ENCODE measurements at regions not wholly inside any gene's neighbourhood (a gene's known extent, or its start where the extent isn't known, plus 50 kb on each side); places are given as distances from the start of the nearest gene placed in this dataset.
A peak's percentile ranks its signal among the peaks of the same experiment; 100 is the strongest.
"Not testable (repeated sequence)": the region's sequence is repeated elsewhere in the genome, so short reads cannot be mapped to it uniquely, and the experiment has no call there.

DNA sequence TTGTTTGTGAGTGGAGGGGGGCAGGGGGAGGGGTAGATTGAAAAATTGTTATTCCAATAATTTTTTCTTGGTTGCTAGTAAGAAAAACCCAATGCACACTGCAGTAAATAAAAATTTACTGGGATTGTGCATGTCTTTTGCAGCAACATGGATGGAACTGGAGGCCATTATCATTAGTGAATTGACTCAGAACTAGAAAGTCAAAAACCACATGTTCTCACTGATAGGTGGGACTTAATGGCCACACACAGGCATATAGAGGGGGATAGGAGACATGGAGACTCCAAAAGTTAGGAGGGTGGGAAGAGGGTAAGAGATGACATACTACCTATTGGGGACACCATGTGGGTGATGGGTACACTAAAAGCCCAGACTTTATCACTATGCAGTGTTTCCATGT, 67.2 kb downstream of the BUB3 start:
- no peak for DNase-seq (ENCODE audit: low read depth, low spot score)

DNA sequence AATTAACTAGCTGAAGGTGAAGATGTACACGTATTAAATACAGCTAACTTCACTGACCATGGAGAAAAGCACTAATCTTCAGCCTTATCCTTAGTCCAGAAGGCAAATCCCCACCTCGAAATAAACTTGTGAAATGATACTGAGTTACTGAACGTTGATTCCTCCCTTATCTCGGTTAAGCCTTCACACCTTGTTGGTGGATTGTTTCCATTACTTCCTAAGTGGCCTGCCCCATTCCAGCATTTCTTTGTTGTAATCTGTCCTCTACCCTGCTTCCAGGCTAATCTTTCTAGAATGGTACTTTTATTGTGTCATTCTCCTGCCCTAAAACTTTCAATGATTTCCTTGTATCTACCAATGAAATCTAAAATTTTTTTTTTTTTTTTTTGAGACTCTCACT, 68.6 kb downstream of the BUB3 start:
- DNase-seq (ENCODE audit: low read depth, low spot score) = no peak

DNA sequence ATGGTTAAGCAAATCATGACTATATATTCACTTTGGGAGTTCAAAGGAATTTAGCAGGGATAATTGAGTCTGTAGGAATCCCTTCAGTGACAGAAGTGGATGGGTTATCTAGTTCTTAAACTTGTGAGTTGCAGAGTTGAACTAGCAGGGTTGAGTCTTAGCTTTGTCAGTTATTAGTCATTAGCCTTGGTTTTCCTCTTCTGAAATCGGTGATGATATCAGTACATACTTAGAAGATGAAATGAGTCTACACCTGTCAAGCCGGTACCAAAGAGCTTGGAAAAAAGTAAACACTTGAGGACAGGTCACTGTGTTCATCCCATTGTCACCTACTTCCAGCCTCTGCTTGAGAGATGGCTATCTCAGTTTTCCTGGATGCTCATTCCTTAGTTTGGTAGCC, 73.5 kb downstream of the BUB3 start:
- no peak for DNase-seq (ENCODE audit: low read depth, low spot score)

DNA sequence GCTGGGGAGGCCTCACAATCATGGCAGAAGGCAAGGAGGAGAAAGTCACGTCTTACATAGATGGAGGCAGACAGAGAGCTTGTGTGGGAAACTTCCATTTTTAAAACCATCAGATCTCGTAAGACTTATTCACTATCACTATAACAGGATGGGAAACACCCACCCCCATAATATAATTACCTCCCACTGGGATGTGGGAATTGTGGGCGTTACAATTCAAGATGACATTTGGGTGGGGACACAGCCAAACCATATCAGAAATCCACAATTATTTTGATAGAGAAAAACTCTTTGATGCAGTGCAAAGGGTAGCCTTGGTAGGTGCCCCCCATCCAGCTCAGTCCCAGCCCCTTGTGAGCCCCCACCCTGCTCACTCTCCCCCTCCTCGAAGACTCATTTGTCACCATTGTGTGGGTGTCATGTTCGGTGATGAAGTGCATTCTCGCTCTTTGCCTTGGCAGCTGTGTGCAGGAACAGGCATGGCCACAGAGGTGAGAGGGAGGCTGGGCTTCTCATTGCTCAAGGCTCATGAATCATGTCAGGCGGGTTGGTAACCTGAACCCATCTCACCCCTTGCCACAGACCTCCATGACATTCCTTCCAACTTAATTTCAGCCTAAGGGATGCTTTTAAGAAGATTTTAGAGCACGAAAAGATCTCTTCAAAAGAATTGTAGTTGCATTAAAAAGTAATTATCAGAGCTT, 75.9 kb downstream of the BUB3 start:
- peak; percentile 24 for DNase-seq (ENCODE audit: low read depth, low spot score)

DNA sequence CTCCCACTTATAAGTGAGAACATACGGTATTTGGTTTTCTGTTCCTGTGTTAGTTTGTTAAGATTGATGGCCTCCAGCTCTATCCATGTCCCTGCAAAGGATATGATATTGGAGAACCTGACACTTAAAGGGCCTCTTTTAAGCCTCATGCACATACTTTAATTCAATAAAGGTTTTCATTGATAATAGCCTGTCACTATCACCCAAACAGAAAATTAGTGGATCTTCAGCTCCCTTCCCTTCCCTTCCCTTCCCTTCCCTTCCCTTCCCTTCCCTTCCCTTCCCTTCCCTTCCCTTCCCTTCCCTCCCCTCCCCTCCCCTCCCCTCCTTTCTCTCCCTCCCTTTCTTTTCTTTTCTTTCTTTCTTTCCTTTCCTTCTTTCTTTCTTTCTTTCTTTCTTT, 78.7 kb downstream of the BUB3 start:
- DNase-seq (ENCODE audit: low read depth, low spot score) = not testable (repeated sequence)

DNA sequence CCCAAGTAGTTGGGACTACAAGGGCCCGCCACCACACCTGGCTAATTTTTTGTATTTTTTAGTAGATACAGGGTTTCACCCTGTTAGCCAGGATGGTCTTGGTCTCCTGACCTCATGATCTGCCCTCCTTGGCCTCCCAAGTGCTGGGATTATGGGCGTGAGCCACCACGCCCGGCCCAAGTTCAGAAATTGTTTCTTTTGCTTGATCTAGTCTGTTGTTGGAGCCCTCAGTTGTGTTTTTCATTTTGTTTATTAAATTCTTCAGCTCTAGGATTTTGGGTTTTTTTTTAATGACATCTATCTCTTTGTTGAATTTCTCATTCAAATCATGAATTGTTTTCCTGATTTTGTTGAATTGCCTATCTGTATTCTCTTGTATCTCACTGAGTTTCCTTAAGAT, 80.8 kb downstream of the BUB3 start:
- not testable (repeated sequence) for DNase-seq (ENCODE audit: low read depth, low spot score)

DNA sequence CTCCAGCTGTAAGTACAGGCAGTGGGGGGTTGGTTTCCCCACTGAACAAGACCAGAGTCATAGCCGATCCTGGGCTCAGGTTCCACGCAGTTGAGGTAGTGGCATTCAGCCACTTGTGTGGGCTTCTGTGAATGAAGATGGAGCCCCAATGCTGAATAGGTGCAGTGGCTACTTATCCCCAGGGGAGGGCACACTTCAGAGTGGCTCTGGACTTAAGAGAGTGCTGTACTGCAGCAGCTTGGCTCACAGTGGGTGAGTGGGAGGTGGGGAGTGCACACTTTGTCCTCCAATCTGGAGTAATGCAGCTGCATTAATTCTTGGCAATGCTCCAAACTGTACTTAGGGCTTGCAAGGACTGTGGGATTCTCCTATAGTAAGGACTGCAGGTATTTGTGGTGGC, 81.9 kb downstream of the BUB3 start:
- no peak for DNase-seq (ENCODE audit: low read depth, low spot score)

DNA sequence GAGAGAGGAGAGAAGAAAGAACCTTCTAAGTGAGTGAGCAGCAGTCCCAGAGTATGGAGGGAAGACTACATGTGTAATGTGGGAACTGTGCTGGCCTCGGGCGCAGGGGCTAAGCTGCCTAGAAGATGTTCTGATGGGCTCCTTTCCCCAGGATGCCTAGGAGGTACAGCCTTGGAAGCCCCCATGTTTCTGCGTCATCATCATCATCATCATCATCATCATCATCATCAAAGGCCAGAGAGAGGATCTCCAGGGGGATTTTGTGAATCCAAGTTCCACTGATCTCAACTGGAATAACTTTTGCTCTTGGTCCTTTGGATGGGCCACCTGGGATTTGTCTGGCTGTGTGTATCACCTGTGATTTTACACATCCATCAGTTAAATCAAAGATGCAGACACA, 86.0 kb downstream of the BUB3 start:
- no peak for DNase-seq (ENCODE audit: low read depth, low spot score)

DNA sequence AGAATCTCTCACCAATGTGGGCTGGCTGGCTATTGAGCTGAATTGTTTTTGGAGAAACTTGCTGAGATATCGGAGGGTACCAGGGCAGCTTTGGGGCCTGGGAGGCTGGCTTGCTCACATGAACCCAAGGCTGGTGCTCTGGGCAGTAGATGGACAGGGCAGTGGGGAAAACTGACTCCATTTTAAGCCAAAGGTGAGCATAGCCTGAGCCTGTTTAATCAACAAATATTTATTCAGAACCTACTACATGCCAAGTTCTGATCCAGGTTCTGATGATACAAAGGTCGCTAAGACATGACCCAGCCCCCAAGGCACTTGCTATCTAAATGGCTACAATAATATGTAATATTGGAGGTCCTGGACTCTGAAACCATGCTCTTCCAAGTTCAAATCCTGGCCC, 86.6 kb downstream of the BUB3 start:
- DNase-seq (ENCODE audit: low read depth, low spot score) = no peak

DNA sequence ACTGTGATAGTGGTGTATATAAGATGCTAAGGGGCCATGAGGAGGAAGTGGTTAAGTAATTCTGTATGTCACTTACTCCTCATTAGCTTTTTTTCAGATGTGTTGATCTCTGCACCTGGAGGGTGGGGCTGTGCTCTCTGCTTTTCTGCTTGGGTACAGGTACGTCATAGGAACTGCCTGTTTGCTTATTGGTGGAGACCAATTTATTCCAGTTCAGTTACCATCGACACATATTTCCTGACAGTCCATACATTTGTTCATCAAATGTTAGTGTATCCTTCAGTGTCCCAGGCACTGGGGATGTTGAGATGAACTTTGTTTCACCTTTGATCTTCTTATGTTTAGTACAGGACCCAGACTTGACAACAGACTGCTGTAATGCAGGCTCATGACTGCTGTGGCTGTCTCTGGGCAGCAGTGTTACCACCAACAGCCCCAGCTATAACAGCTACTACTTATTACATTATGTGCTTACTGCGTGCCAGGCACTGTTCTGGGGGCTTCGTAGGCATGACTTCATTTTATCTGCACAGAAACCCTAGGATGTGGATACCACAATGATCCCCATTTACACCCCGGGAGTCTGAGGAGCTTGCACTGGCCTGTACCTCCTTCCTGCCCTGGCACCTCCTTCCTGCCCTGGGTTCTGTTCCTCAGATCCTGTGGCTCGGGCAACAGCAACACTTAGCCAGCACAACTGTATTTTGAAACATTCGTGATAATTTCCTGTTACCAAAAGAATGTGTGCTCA, 87.4 kb downstream of the BUB3 start:
- DNase-seq (ENCODE audit: low read depth, low spot score) = no peak

DNA sequence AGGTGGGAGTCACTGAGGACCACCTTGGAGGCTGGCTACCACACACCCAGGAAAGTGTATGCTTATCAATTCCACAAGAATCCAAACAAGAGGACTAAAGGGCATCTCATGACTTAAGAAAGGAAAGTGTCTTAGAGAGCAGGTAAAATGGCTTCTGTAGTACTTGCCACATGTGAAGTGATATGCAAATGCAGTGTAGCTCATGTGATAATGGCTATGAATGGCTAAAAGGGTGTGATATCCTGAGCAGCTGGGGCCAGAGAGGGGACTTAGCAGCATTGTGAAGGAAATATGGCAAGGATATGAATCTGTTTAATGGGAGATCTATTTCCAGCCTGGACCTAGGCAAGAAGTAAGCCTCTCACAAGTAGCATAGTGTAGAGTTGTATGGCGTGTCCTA, 90.5 kb downstream of the BUB3 start:
- no peak for DNase-seq (ENCODE audit: low read depth, low spot score)

DNA sequence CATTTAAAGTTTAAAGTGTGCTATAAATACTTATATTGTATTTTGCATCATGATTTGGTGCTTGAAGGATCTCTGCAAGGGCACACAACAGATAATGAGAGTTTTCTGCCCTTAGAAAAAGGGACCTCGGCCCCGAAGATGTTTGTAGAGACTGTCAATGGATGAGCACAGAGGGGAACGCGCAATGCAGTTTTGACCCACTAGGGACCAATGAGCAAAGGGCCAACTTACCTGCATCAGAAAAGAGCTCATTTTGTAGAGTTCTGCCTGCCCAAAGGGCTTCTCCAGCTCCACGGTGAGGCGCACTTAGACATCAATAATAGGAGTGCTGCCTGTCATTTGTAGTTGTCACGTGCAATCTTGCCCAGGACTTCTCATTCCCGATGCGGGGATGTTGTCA, 91.1 kb downstream of the BUB3 start:
- no peak for DNase-seq (ENCODE audit: low read depth, low spot score)

DNA sequence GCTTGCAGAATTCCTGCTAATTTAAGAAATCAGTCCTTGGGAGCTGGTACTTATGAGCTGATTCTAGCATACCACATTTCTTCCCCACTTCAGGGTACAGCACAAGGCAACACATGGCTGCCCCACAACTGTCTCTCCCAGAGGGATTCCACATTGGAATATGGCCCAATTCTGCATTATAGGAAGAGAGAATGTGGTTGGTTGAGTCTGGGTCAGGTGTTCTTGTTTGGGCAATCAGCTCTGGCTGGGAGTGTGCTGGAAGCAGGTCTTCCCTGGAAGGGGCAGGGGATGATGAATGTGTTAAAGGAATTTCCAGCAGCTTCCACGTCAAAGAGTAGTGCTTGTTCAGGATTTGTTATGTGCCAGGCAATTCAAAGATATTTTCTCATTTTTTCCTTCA, 95.7 kb downstream of the BUB3 start:
- no peak for DNase-seq (ENCODE audit: low read depth, low spot score)

DNA sequence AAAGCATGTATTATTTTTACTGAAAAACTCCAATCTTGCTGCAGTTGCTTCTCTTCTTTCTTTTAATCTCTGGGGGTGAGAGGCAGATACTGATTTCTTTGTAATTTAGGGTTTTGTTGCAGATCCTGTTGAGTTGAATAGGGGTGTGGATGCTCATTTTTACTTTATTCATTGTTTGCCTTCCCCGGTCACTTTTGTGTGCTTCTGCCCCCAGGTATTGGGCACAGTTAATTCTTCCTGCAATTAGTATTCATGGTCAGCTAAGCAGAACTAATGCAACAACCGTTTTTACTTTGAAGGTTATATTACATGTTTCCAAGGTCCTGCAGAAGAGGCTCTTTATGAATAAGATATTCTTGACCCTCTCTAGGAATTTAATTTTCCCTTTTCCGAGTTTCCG, 96.4 kb downstream of the BUB3 start:
- DNase-seq (ENCODE audit: low read depth, low spot score) = no peak

DNA sequence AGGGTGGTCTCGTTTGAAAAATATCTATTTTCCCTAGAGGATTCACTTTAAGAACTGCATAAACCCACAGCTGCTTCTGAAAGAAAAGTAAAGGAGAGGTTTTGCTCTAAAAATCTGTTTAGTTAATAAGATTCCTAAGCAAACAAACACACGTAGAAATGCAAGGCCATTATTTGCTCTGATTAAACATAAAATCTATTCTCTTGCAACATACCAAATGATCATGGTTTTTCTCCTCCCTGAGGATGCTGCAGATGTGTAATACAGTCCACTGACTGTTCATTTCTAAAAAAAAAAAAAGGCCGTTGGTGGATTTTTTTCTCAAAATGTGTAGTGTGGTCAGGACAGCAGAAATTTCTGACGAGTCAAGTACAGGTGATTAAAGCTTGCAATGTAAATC, 98.6 kb downstream of the BUB3 start:
- DNase-seq (ENCODE audit: low read depth, low spot score) = no peak

DNA sequence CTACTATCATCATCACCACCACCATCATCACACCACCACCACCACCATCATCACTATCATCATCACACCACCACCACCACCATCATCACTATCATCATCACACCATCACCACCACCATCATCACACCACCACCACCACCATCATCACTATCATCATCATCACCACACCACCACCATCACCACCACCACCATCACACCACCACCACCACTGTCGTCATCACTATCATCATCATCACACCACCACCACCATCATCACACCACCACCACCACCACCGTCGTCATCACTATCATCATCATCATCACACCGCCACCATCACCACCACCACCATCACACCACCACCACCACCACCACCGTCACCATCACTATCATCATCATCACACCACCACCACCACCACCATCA, 100.1 kb downstream of the BUB3 start:
- DNase-seq (ENCODE audit: low read depth, low spot score) = not testable (repeated sequence)

DNA sequence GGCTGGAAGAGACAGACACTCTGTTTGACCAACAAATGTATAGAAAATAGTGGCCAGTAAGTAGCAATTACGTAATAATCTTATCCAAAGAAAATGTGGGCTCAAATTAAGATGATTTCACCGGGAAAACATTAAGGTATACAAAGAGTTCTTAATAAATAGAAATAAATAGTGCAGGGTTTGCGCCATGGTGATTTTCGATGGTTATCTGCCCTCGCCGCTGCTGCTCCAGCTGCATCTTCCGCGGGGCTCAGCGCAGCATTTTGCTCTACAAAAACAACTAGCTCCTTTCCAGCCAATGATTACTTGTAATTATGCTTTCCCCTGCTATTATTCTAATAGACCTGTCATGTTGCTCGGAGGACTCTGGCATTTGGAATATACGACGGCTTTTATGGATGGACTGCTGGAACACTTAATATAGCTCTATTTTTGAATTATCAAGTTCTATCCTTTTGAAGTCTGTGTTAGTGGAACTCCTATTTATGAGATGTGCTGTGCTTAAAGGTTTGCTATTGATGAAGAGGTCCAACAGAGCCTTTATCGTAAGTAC, 103.8 kb downstream of the BUB3 start:
- no peak for DNase-seq (ENCODE audit: low read depth, low spot score)

DNA sequence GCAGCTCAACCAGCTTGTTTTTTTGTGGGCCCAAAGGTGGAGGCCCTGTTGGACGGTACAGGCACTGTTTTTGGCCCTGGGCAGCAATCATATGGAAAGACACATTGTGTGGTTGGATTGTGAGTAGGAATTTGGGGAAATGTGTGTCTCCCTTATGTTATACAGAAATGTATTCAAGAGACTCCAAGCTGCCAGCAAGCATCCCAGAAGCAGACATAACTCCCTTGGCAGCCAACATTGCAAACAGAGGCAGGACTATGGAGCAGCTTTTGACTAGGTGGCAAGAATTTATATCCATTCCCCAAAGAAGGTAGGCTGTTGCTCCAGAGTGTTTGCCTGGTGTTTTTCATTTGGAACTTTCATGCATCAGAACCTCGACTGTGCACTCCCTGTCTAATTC, 104.9 kb downstream of the BUB3 start:
- DNase-seq (ENCODE audit: low read depth, low spot score) = no peak

DNA sequence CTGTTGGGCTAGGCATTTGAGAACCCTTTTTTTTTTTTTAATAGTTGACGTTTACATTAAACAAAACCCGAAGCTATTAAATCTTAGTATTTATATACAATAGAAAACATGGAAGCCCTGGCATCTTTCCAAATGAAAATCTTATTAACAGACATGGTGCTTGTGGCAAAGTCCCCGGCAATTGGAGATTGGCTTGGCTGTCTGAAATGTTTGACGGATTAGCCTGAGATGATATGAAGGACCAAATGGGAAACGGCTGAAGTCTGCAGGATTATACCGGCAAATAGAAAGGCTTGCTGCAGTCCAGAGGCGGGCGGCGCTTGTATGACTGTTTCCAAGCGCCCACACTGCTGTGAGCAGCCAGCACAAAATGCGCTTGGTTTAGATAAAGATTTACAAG, 105.6 kb downstream of the BUB3 start:
- DNase-seq (ENCODE audit: low read depth, low spot score) = no peak

DNA sequence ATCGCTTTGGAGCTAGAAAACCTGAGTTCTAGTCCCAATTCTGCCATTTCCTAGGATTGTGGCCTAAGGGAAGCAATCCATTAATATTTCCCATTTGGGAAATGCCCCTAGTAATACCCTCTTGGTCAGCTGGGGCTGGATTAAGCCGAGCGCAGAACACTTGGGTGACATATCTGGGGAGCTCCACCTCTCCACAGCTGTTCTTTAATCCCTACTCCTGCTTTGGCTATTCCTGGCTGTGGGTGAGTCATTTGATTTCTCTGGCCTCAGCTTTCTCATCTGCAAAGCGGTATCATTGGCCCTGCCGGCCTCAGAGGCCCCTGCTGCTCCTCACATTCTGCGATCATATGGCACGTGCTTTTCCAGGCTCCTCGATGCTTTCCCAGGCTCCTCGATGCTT, 108.3 kb downstream of the BUB3 start:
- no peak for DNase-seq (ENCODE audit: low read depth, low spot score)

DNA sequence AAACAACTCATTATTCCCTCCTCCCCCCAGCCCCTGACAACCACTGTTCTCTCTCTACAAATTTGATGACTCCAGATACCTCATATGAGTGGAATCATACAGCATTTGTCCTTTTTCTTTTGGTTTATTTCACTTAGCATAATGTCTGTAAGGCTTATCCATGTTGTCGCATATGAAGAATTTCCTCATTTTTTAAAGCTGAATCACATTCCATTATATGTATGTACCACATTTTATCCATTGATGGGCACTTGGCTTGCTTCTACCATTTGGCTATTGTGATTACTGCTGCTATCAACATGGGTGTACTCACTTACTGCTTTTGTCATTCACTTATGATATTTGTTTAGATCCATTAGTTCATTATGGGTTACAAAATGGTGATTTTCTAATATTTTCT, 112.8 kb downstream of the BUB3 start:
- DNase-seq (ENCODE audit: low read depth, low spot score) = no peak

DNA sequence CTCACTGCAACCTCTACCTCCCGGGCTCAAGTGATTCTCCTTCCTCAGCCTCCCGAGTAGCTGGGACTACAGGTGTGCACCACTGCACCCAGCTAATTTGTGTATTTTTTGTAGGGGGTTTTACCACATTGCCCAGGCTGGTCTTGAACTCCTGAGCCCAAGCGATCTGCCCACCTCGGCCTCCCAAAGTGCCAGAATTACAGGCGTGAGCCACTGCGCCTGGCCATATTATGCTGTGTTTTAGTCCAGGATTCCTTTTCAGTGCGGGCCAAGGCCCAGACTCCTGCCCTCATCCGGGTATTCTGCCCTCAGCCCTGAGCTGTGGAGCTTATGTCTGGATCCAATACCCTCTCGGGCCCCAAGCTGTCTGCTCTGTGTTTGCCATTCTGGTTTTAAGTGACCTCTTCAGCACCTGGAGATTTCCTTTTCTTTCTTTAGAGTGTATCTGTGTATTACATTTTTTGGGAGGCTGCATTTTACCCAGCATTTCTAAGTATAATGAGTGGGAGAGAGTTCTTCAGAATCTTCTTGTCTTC, 114.9 kb downstream of the BUB3 start:
- DNase-seq (ENCODE audit: low read depth, low spot score) = no peak

DNA sequence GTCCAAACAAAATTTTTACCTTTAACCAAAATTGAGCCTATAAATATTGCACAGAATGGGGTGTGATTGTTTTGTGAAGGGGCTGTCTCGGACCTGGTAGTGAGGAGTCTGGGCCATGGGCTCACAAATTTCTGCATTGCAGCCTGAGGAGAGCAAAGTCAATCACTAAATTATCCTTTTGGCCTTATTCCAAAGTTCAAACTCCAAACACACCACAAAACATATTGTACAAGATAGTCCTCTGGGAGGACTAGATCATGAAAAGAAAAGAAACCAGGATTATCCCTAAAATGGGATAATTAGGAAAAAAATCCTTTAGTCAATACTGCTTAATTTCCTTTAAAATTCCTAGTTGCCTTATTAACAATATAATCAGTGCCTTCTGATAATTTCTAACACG, 115.5 kb downstream of the BUB3 start:
- no peak for DNase-seq (ENCODE audit: low read depth, low spot score)
